Astrocyte (in vitro differentiated cells and primary cell): ENCODE measurements at regions not wholly inside any gene's neighbourhood (a gene's known extent, or its start where the extent isn't known, plus 50 kb on each side); places are given as distances from the start of the nearest gene placed in this dataset.

Experiments
- CTCF ChIP-seq: IDR thresholded peaks from 2 replicates; pipeline ENCODE4 v1.5.1; 2011; ENCODE audit warnings: low read depth, mild to moderate bottlenecking, inconsistent platforms, low read length, moderate library complexity; ENCODE audit not compliant: insufficient read depth
- EZH2 ChIP-seq: IDR thresholded peaks from 2 replicates; pipeline ENCODE4 v1.6.1; 2012; ENCODE audit warnings: mild to moderate bottlenecking, low read length, inconsistent platforms; ENCODE audit not compliant: insufficient read depth

GRCh38 chr9:31415164-31415563 lies 969.3 kb upstream of the ACO1 start:
- TF ChIP-seq CTCF: no peak
- TF ChIP-seq EZH2: no peak
